CD14-positive monocyte (primary cell): ENCODE measurements at regions not wholly inside any gene's neighbourhood (a gene's known extent, or its start where the extent isn't known, plus 50 kb on each side); places are given as distances from the start of the nearest gene placed in this dataset.

Experiments
- DNase-seq, 3 donors: peaks; one replicate each; pipeline ENCODE4 v3.0.0-alpha.2; 2011 to 2022
- H2AFZ ChIP-seq: 2 replicates; pipeline ENCODE4 v1.6.0; 2012; ENCODE audit warnings: mild to moderate bottlenecking, low read depth, low read length, inconsistent platforms; ENCODE audit not compliant: insufficient read depth, poor library complexity, severe bottlenecking
- H3K27ac ChIP-seq, 2 donors: 1 replicate in 1 of 2; 2 replicates in 1 of 2; pipeline ENCODE4 v1.5.1; 2012 to 2013; ENCODE audit warnings: low read length in 2 of 2, control low read depth in 1 of 2, inconsistent platforms in 1 of 2, low read depth in 1 of 2, mild to moderate bottlenecking in 1 of 2
- H3K27me3 ChIP-seq, 2 donors: one replicate each; pipeline versions ENCODE4 v1.6.0 to v1.6.1; 2011 to 2013; ENCODE audit warnings: low read length in 2 of 2; ENCODE audit not compliant: control insufficient read depth in 2 of 2, insufficient read depth in 2 of 2
- H3K36me3 ChIP-seq, 2 donors: replicated peaks in 1 of 2; 1 replicate in 1 of 2; 2 replicates in 1 of 2; pipeline versions ENCODE4 v1.5.1 to v1.6.1; 2012 to 2013; ENCODE audit warnings: low read length in 2 of 2, control low read depth in 1 of 2, inconsistent platforms in 1 of 2, mild to moderate bottlenecking in 1 of 2; ENCODE audit not compliant: insufficient read depth in 2 of 2, control insufficient read depth in 1 of 2
- H3K4me1 ChIP-seq, 2 donors: 1 replicate in 1 of 2; 2 replicates in 1 of 2; pipeline versions ENCODE4 v1.5.1 to v1.6.1; 2012 to 2013; ENCODE audit warnings: low read length in 2 of 2, control low read depth in 1 of 2, inconsistent platforms in 1 of 2, mild to moderate bottlenecking in 1 of 2, moderate library complexity in 1 of 2; ENCODE audit not compliant: insufficient read depth in 2 of 2, control insufficient read depth in 1 of 2
- H3K4me2 ChIP-seq: replicated peaks from 2 replicates; pipeline ENCODE3; 2012; ENCODE audit warnings: low read length, moderate library complexity, mild to moderate bottlenecking; ENCODE audit not compliant: poor library complexity, severe bottlenecking; ENCODE audit errors: extremely low read depth
- H3K4me3 ChIP-seq, 3 experiments: fragments of 200-600 bp in 1 of 3; sonication (generic) in 1 of 3; replicated peaks in 1 of 3; 1 replicate in 2 of 3; 2 replicates in 1 of 3; pipeline ENCODE4 v1.5.1; 2011 to 2013; ENCODE audit warnings: low read length in 3 of 3, mild to moderate bottlenecking in 3 of 3, control low read depth in 2 of 3, low read depth in 2 of 3, inconsistent platforms in 1 of 3, moderate library complexity in 1 of 3
- H3K79me2 ChIP-seq: 2 replicates; pipeline ENCODE4 v1.6.0; 2012; ENCODE audit warnings: mild to moderate bottlenecking, control low read depth, inconsistent platforms, low read length, moderate library complexity; ENCODE audit not compliant: insufficient read depth
- H3K9ac ChIP-seq: 2 replicates; pipeline ENCODE4 v1.6.0; 2017; ENCODE audit warnings: low read length, mild to moderate bottlenecking; ENCODE audit not compliant: insufficient read depth, poor library complexity, severe bottlenecking
- H3K9me3 ChIP-seq, 2 donors: replicated peaks in 1 of 2; 1 replicate in 1 of 2; 2 replicates in 1 of 2; pipeline versions ENCODE4 v1.5.1 to v1.6.1; 2012 to 2013; ENCODE audit warnings: low read length in 2 of 2, control low read depth in 1 of 2; ENCODE audit not compliant: control insufficient read depth in 1 of 2, insufficient read depth in 1 of 2
- H4K20me1 ChIP-seq: 2 replicates; pipeline ENCODE4 v1.6.0; 2012; ENCODE audit warnings: mild to moderate bottlenecking, low read length, control low read depth, moderate library complexity; ENCODE audit not compliant: insufficient read depth
- H3K27ac Mint-ChIP-seq, 7 donors: one replicate each; pipeline ENCODE4 v1.8.0; 2020; ENCODE audit warnings: mild to moderate bottlenecking in 7 of 7, mixed read lengths in 7 of 7, moderate library complexity in 6 of 7, inconsistent platforms in 2 of 7
- H3K27me3 Mint-ChIP-seq, 3 donors: one replicate each; pipeline ENCODE4 v1.8.0; 2021 to 2022; ENCODE audit warnings: low read depth in 3 of 3, mild to moderate bottlenecking in 3 of 3, mixed read lengths in 3 of 3, moderate library complexity in 3 of 3, inconsistent platforms in 1 of 3
- H3K36me3 Mint-ChIP-seq, 2 donors: one replicate each; pipeline ENCODE4 v1.8.0; 2020; ENCODE audit warnings: mixed read lengths in 2 of 2, inconsistent platforms in 1 of 2, mild to moderate bottlenecking in 1 of 2
- H3K4me1 Mint-ChIP-seq: one replicate; pipeline ENCODE4 v1.8.0; 2020; ENCODE audit warnings: mild to moderate bottlenecking, mixed read lengths
- H3K4me3 Mint-ChIP-seq, 2 donors: one replicate each; pipeline ENCODE4 v1.8.0; 2020; ENCODE audit warnings: mild to moderate bottlenecking in 2 of 2, mixed read lengths in 2 of 2, moderate library complexity in 1 of 2
- H3K9me3 Mint-ChIP-seq, 7 donors: one replicate each; pipeline ENCODE4 v1.8.0; 2020 to 2022; ENCODE audit warnings: mixed read lengths in 7 of 7, mild to moderate bottlenecking in 6 of 7, moderate library complexity in 6 of 7, inconsistent platforms in 2 of 7
- WGBS: methylation state at CpG from one replicate; pipeline ENCODE4 v1.1.5; 2013; ENCODE audit warnings: missing lambda C conversion rate; ENCODE audit not compliant: insufficient coverage; 5-methylcytosine and 5-hydroxymethylcytosine counted together
- intact Hi-C, 2 donors: fragments of 100-400 bp; cut with micrococcal nuclease; formaldehyde crosslinking; loops; one replicate each; pipeline versions ENCODE4 v1.15.0 to v1.15.1; 2023
- TF ChIP-seq, protein P1 (sequence below): fragments of 200-600 bp; IDR thresholded peaks from one replicate; pipeline ENCODE4 v1.8.0; 2022; ENCODE audit warnings: antibody characterized with exemption, mild to moderate bottlenecking

DNA sequence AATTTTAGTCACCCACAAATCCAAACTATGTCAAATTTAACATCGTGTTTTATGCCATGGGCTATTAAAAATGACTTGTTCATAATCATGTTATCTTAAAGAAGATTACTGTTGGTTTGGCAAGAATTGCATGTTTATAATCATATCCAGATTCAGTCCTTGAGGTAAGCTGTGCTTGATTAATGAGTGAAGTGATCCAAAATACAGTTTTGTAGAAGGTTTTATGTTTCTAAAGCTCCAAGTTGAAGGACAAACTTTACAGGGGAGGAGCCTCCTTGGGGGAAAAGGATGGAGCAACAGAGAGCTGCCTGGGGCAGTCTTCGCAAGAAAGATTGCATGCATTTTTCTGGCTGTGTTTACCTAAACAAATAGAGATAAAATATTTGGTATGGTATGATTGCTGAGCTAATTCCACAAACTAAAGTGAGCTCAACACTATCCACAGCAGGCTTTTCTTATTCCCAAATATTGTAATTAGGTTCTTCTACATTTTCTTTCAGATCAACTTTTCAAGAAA, 189.5 kb upstream of the TYRP1 start:
- H3K4me1 ChIP-seq, result no peaks in the 10 kb centered on the region
- no peaks in the 10 kb centered on the region for H3K9me3 ChIP-seq
- H3K4me3 ChIP-seq, result no peak overlapping the region
- no peaks in the 10 kb centered on the region for H3K36me3 Mint-ChIP-seq
- H3K36me3 ChIP-seq, result no peaks in the 10 kb centered on the region
- H3K9ac ChIP-seq, result no peak overlapping the region
- H4K20me1 ChIP-seq, result no peaks in the 10 kb centered on the region
- peaks cover 0 to 7% (median 2%) of the 10 kb centered on the region in 7 donors for H3K9me3 Mint-ChIP-seq
- H2AFZ ChIP-seq, result no peak overlapping the region
- H3K27me3 Mint-ChIP-seq, result no peaks in the 10 kb centered on the region
- H3K4me2 ChIP-seq, result no peak overlapping the region
- intact Hi-C loops, result no loop called here
- no peaks in the 10 kb centered on the region for H3K79me2 ChIP-seq
- TF ChIP-seq, protein P1, sequence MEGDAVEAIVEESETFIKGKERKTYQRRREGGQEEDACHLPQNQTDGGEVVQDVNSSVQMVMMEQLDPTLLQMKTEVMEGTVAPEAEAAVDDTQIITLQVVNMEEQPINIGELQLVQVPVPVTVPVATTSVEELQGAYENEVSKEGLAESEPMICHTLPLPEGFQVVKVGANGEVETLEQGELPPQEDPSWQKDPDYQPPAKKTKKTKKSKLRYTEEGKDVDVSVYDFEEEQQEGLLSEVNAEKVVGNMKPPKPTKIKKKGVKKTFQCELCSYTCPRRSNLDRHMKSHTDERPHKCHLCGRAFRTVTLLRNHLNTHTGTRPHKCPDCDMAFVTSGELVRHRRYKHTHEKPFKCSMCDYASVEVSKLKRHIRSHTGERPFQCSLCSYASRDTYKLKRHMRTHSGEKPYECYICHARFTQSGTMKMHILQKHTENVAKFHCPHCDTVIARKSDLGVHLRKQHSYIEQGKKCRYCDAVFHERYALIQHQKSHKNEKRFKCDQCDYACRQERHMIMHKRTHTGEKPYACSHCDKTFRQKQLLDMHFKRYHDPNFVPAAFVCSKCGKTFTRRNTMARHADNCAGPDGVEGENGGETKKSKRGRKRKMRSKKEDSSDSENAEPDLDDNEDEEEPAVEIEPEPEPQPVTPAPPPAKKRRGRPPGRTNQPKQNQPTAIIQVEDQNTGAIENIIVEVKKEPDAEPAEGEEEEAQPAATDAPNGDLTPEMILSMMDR, result no peak
- no peaks in the 10 kb centered on the region for H3K27me3 ChIP-seq
- no peak for DNase-seq
- no peak overlapping the region for H3K4me3 Mint-ChIP-seq
- no peak overlapping the region for H3K27ac Mint-ChIP-seq
- H3K27ac ChIP-seq, result no peak overlapping the region
- no peaks in the 10 kb centered on the region for H3K4me1 Mint-ChIP-seq
- WGBS, result no CpG with 5 or more reads among the region's 2 CpGs

DNA sequence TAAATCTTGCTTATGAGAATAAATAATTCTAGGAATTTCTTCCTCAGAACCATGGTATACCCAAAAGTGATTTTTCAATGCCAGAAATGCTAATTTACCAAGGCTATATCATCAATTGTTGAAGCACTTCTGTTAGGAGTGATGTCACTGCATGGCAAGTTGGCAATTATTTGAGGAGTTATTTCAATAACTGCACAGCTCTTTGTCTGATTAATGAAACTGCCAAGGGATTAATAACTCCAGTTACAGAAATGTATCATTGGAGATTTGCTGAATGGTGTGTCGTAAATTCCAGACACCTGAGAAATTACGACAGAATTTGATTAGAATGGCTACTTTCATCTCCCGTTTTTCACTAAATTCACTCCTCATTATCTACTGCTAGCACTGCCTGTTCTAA, 182.6 kb upstream of the TYRP1 start:
- Mint-ChIP-seq H3K36me3 (no peaks in the 10 kb centered on the region), H3K4me3 (no peak overlapping the region), H3K27me3 (no peaks in the 10 kb centered on the region), H3K9me3 (peaks cover 0 to 7% (median 2%) of the 10 kb centered on the region in 7 donors), H3K27ac (no peak overlapping the region), H3K4me1 (no peaks in the 10 kb centered on the region)
- no peak for DNase-seq
- no CpG with 5 or more reads among the region's 3 CpGs for WGBS
- H3K79me2 ChIP-seq, result no peaks in the 10 kb centered on the region
- no peaks in the 10 kb centered on the region for H3K4me1 ChIP-seq
- intact Hi-C loops, result no loop called here
- no peak overlapping the region for H2AFZ ChIP-seq
- H3K4me3 ChIP-seq, result no peak overlapping the region
- TF ChIP-seq, protein P1, result no peak
- H3K9me3 ChIP-seq, result no peaks in the 10 kb centered on the region
- no peaks in the 10 kb centered on the region for H3K36me3 ChIP-seq
- no peak overlapping the region for H3K27ac ChIP-seq
- H4K20me1 ChIP-seq, result no peaks in the 10 kb centered on the region
- H3K9ac ChIP-seq, result no peak overlapping the region
- H3K27me3 ChIP-seq, result no peaks in the 10 kb centered on the region
- no peak overlapping the region for H3K4me2 ChIP-seq
